K562 (cell line): ENCODE measurements at regions not wholly inside any gene's neighbourhood (a gene's known extent, or its start where the extent isn't known, plus 50 kb on each side); places are given as distances from the start of the nearest gene placed in this dataset.
A peak's percentile ranks its signal among the peaks of the same experiment; 100 is the strongest.
"Not testable (repeated sequence)": the region's sequence is repeated elsewhere in the genome, so short reads cannot be mapped to it uniquely, and the experiment has no call there.

Source experiments
- ATAC-seq: fragments of 200-7000 bp; cut with Tn5 transposase; 3 replicates; pipeline ENCODE4 v1.9.1; 2020; ENCODE audit warnings: moderate library complexity
- BruUV-seq: library from RNA; stranded (reverse); fragments of 400-500 nt; replicated peaks from 2 replicates; lab custom pipeline; 2021; lab: Mats Ljungman, UMichigan
- CTCF ChIA-PET: fragments of 300-600 bp; formaldehyde crosslinking; extraction: SDS; loops from one replicate; lab custom pipeline; 2021; ENCODE audit warnings: low intra/inter-chr PET ratio; lab: Yijun Ruan, JAX
- POLR2A ChIA-PET: fragments of 300-600, 350-650 bp; sonication (Branson Sonifier 250); formaldehyde crosslinking; extraction: SDS; loops from one replicate; lab custom pipeline; 2021; ENCODE audit warnings: antibody characterized with exemption, inconsistent platforms; lab: Yijun Ruan, JAX
- DNase-seq, 4 experiments: peaks; one replicate each; pipeline versions ENCODE4 v3.0.0 to v3.0.0-alpha.2; 2011 to 2018; ENCODE audit warnings: low spot score in 3 of 4, mixed read lengths in 3 of 4; ENCODE audit errors: extremely low read depth in 1 of 4
- FAIRE-seq: peaks from 2 replicates; lab custom pipeline; 2011; peaks lifted over from hg19 to GRCh38; lab: Jason Lieb, UNC
- H2AFZ ChIP-seq: 2 replicates; pipeline ENCODE4 v1.6.0; 2011; ENCODE audit warnings: low read depth, low read length, control low read depth, inconsistent platforms
- H3K27ac ChIP-seq: fragments of 200-600 bp; 3 replicates; pipeline ENCODE4 v1.8.0; 2011; ENCODE audit warnings: low read depth, mild to moderate bottlenecking, control low read depth, inconsistent platforms, low read length, moderate library complexity, mixed read lengths; ENCODE audit errors: extremely low read depth
- H3K27me3 ChIP-seq, 2 experiments: fragments of 300-600 bp in 1 of 2; 2 replicates in 1 of 2; 3 replicates in 1 of 2; pipeline versions ENCODE4 v1.6.0 to v1.8.0; 2011; ENCODE audit warnings: inconsistent platforms in 2 of 2, low read length in 2 of 2, mild to moderate bottlenecking in 1 of 2, mixed read lengths in 1 of 2, moderate library complexity in 1 of 2; ENCODE audit not compliant: control insufficient read depth in 2 of 2, insufficient read depth in 2 of 2
- H3K36me3 ChIP-seq: fragments of 300-600 bp; 3 replicates; pipeline ENCODE4 v1.8.0; 2011; ENCODE audit warnings: mild to moderate bottlenecking, low read length, inconsistent platforms; ENCODE audit not compliant: control insufficient read depth, insufficient read depth
- H3K4me1 ChIP-seq, 2 experiments: fragments of 200-600 bp in 1 of 2; replicated peaks in 1 of 2; 2 replicates in 1 of 2; 3 replicates in 1 of 2; pipeline versions ENCODE4 v1.5.1 to v1.8.0; 2011; ENCODE audit warnings: inconsistent platforms in 2 of 2, low read length in 2 of 2, mild to moderate bottlenecking in 1 of 2, mixed read lengths in 1 of 2, moderate library complexity in 1 of 2; ENCODE audit not compliant: control insufficient read depth in 2 of 2, insufficient read depth in 2 of 2
- H3K4me2 ChIP-seq: 2 replicates; pipeline ENCODE4 v1.6.1; 2011; ENCODE audit warnings: low read length, control low read depth, inconsistent platforms, mixed read lengths; ENCODE audit not compliant: insufficient read depth
- H3K4me3 ChIP-seq: fragments of 200-600 bp; sonication (generic), shearing (Covaris generic); 2 replicates; pipeline ENCODE4 v1.5.1; 2016; ENCODE audit warnings: control low read depth, inconsistent platforms
- H3K79me2 ChIP-seq: fragments of 200-600 bp; 3 replicates; pipeline ENCODE4 v1.8.0; 2011; ENCODE audit warnings: low read length, inconsistent platforms; ENCODE audit not compliant: control insufficient read depth, insufficient read depth
- H3K9ac ChIP-seq, 2 experiments: 2 replicates each; pipeline versions ENCODE4 v1.6.0 to v1.6.1; 2011; ENCODE audit warnings: low read depth in 2 of 2, low read length in 2 of 2, control low read depth in 1 of 2, inconsistent platforms in 1 of 2, mild to moderate bottlenecking in 1 of 2, mixed read lengths in 1 of 2; ENCODE audit not compliant: insufficient read depth in 1 of 2
- H3K9me1 ChIP-seq: one replicate; pipeline ENCODE4 v1.6.0; 2011; ENCODE audit warnings: inconsistent platforms, mild to moderate bottlenecking, low read length, moderate library complexity; ENCODE audit not compliant: control insufficient read depth, insufficient read depth
- H3K9me3 ChIP-seq: replicated peaks from 2 replicates; pipeline ENCODE4 v1.5.1; 2011; ENCODE audit warnings: low read depth, low read length, inconsistent platforms; ENCODE audit not compliant: control insufficient read depth, insufficient read depth
- H4K20me1 ChIP-seq: replicated peaks from 2 replicates; pipeline ENCODE4 v1.6.1; 2011; ENCODE audit warnings: low read length, inconsistent platforms, mixed read lengths; ENCODE audit not compliant: control insufficient read depth, insufficient read depth
- ARID1B ChIP-seq: fragments of 450-650 bp; IDR thresholded peaks from 2 replicates; pipeline ENCODE4 v1.6.1; 2016; ENCODE audit warnings: antibody characterized with exemption, mild to moderate bottlenecking, inconsistent platforms
- C11orf30 ChIP-seq: fragments of 450-650 bp; IDR thresholded peaks from 2 replicates; pipeline ENCODE4 v1.6.1; 2016; ENCODE audit warnings: low read depth, mild to moderate bottlenecking
- DPF2 ChIP-seq: fragments of 450-650 bp; IDR thresholded peaks from 2 replicates; pipeline ENCODE4 v1.6.1; 2016
- MAFF ChIP-seq: IDR thresholded peaks from 2 replicates; pipeline ENCODE4 v1.6.1; 2012; ENCODE audit warnings: low read length, improper control_type of control experiment
- MAFG ChIP-seq: fragments of 450-650 bp; conservative IDR thresholded peaks from 2 replicates; pipeline ENCODE4 v1.6.1; 2016; ENCODE audit warnings: missing genetic modification characterization, missing compliant biosample characterization
- MAFK ChIP-seq: IDR thresholded peaks from 2 replicates; pipeline ENCODE4 v1.6.1; 2011; ENCODE audit warnings: low read length, improper control_type of control experiment
- NFE2 ChIP-seq: IDR thresholded peaks from 2 replicates; pipeline ENCODE4 v1.6.1; 2014; ENCODE audit warnings: antibody characterized with exemption, low read depth
- RCOR1 ChIP-seq, 2 experiments: IDR thresholded peaks; 2 replicates each; pipeline ENCODE4 v1.6.1; 2012; ENCODE audit warnings: low read depth in 2 of 2, low read length in 2 of 2, borderline replicate concordance in 1 of 2, improper control_type of control experiment in 1 of 2
- ZNF316 ChIP-seq: fragments of 450-650 bp; IDR thresholded peaks from 2 replicates; pipeline ENCODE4 v1.6.1; 2016
- WGBS: fragments of 100-300 bp; shearing (Covaris generic); methylation state at CpG from one replicate; pipeline ENCODE4 v1.1.6; 2016; ENCODE audit warnings: low coverage, mixed read lengths; ENCODE audit not compliant: insufficient coverage; ENCODE audit errors: missing lambda C conversion rate; 5-methylcytosine and 5-hydroxymethylcytosine counted together
- in situ Hi-C: fragments of 300-500 bp; cut with MboI; formaldehyde crosslinking; loops from 4 replicates; pipeline ENCODE4 v1.15.0; 2018; ENCODE audit warnings: inconsistent platforms, mixed read lengths
- intact Hi-C: fragments of 100-400 bp; cut with micrococcal nuclease; formaldehyde crosslinking; loops from 2 replicates; pipeline ENCODE4 v1.14.2; 2022

- H3K9me1 ChIP-seq, ATAC-seq, H4K20me1 ChIP-seq, in situ Hi-C loops, H3K79me2 ChIP-seq, BruUV-seq, CTCF ChIA-PET, H3K4me2 ChIP-seq, H3K36me3 ChIP-seq, H3K27ac ChIP-seq, DNase-seq, POLR2A ChIA-PET, H3K9me3 ChIP-seq, H3K27me3 ChIP-seq, H3K4me1 ChIP-seq, H3K9ac ChIP-seq, FAIRE-seq, H3K4me3 ChIP-seq, H2AFZ ChIP-seq, intact Hi-C loops: not testable (repeated sequence)
- peak; percentile 70 for TF ChIP-seq C11orf30
- TF ChIP-seq MAFG (tag) = peak; percentile 27; the same call in 1 of the 2 replicates
- TF ChIP-seq DPF2 = peak; percentile 38; the same call in 1 of the 2 replicates
- 0 out of 2 replicates have a peak, but pooled peaks have one; percentile 16 for TF ChIP-seq ARID1B
- peak; percentile 46; the same call in 1 of the 2 replicates for TF ChIP-seq MAFF
- TF ChIP-seq RCOR1 (IDR thresholded peaks at IDR 0.05; ENCODE audit: borderline replicate concordance in 1 of 2, low read depth in 2 of 2, low read length in 2 of 2) = 0 out of 4 replicates have a peak, but pooled peaks of 1 of the 2 experiments have one; percentile 24
- peak; percentile 82 for TF ChIP-seq NFE2
- TF ChIP-seq MAFK = peak; percentile 32; the same call in 1 of the 2 replicates
- peak; percentile 35; the same call in 1 of the 2 replicates for TF ChIP-seq ZNF316
- 36% methylated on average over 8 of the region's 13 CpGs for WGBS
Measured at GRCh38 chr11:71782229-71782861, 50.7 kb upstream of the DEFB108B start.
